Hematopoietic multipotent progenitor cell (in vitro differentiated cells): ENCODE measurements at regions not wholly inside any gene's neighbourhood (a gene's known extent, or its start where the extent isn't known, plus 50 kb on each side); places are given as distances from the start of the nearest gene placed in this dataset.
A peak's percentile ranks its signal among the peaks of the same experiment; 100 is the strongest.
"Not testable (repeated sequence)": the region's sequence is repeated elsewhere in the genome, so short reads cannot be mapped to it uniquely, and the experiment has no call there.

Experiments used
- DNase-seq, 3 donors: peaks; one replicate each; pipeline ENCODE4 v3.0.0-alpha.2; 2011 to 2015; ENCODE audit warnings: low read depth in 2 of 3, low spot score in 2 of 3

- no peak for DNase-seq
Observed at GRCh38 chr4:123624959-123625358, 228.4 kb downstream of the SPRY1 start.

DNA sequence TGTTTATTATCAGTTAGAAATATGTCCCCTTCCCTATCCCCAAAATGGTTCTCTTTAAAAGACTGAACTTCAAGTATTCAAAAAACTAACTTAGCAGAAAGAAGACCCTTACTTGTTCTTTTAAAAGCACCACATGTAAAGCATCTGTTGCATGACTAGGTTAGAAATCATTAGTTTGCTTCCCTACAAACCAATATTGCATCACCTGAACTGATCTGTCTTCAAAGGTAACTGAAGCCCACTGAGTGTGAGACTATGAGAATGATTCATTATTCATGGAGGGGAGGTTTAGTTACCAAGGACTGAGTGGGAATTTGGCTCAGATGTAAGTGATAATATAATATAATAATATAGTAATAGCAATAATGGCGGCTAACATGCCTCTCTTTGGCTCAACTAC, 231.7 kb downstream of the SPRY1 start:
- DNase-seq = no peak

- peak in 1 of 3 donors; percentile 21 for DNase-seq
Observed at GRCh38 chr4:123631786-123632692, 235.4 kb downstream of the SPRY1 start.

DNA sequence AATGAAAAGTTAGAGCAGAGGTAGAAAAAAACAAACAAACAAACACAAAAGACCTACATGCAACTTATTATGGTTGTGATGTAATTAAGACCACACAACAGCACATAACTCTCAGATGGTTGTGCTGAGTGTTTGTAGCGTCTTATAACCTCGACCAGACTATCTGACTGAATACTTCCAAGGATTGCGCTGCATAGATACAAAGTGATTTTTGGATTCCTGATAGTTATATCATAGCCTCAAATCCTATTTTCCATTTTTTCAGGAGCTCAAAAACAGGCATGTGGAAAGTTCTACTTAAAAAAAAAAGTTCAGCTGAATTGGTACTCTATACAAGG, 236.1 kb downstream of the SPRY1 start:
- no peak for DNase-seq

DNA sequence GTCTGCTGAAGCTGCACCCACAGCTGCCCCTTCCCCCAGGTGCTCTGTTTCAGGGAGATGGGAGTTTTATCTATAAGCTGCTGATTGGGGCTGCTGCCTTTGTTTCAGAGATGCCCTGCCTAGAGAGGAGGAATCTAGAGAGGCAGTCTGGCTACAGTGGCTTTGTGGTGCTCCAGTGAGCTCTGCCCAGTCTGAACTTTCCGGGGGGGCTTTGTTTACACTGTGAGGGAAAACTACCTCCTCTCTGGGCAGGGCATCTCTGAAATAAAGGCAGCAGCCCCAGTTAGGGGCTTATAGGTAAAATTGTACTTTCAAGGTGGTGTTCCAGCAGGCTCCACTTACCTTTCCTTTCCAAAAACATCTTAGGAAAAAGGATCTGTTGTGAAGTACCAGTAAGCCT, 242.2 kb downstream of the SPRY1 start:
- no peak for DNase-seq

- no peak for DNase-seq
Observed at GRCh38 chr4:123640271-123640670, 243.7 kb downstream of the SPRY1 start.

GRCh38 chr4:123640824-123641223, 244.2 kb downstream of the SPRY1 start:
- DNase-seq = no peak

- no peak for DNase-seq
Observed at GRCh38 chr4:123643691-123644090, 247.1 kb downstream of the SPRY1 start.

DNA sequence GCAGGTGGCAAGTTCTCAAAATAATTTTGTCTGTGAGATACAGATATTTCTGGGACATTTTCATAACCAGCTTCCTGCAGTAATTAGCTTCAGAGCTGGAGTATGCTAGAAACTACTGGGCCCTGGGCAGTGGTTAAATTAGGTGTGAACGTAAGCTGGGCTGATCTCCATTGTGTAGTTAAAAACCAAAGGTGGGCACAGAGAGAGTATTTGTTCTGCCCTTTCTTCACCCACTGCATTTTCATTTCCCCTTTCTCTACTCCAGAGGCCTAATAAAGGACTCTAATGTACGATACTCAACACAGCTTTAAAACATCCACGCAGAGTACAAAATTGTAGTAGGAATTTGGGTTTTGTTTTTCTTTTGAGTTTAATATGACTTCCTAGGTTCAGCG, 252.7 kb downstream of the SPRY1 start:
- no peak for DNase-seq

DNA sequence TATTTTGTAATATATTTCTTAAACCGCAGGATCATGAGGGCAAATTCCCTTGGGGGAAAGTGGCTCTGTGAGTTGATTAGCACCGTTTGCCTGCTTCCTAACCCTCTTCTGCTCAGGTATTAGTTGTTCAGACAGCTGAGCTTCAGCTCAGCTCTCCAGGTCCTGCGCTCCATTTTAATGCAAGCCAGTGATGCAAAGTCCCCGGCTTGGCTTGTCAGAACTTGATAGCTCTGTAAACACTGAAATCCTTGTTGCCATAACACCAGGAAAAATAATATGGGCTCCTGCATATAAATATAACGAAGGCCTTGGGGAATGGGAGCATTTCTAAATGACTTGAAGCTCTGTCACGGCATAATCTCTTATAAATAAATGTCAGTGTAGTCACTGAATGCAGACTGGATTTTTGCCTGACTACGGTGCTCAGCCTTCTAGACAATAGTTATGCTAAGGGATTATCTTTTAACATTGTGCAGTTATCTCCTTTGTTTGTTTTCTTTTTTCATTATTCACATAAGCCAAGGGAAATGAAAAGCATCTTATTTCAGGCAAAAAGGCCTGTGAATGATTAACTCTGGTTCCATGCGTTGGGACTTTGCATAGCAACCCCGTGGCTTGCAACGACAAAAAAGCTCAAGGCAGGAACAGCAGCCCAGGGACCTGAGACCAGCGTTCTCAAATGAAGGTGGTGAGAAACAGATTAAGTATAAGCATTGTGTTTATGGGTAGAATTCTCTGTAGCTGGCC, 253.2 kb downstream of the SPRY1 start:
- no peak for DNase-seq

DNA sequence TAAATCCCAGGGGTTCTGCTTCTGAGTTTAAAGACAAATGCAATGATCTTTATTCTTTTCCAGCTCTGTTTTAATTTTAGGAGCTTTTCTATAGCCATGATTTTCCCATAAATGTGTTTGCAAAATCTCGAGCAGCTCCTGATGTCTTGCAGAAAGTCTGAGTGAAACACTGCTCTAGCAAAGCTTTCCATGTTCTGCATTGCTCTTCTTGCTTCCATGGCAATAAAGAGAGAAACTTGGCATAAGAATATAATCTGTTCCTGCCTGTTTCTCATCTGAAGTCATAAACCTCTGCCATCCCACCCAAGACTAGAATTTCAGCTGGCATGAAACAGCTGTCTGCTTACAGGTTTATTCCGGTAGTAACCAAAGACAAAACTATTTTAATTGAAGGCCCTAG, 254.5 kb downstream of the SPRY1 start:
- DNase-seq = no peak

DNA sequence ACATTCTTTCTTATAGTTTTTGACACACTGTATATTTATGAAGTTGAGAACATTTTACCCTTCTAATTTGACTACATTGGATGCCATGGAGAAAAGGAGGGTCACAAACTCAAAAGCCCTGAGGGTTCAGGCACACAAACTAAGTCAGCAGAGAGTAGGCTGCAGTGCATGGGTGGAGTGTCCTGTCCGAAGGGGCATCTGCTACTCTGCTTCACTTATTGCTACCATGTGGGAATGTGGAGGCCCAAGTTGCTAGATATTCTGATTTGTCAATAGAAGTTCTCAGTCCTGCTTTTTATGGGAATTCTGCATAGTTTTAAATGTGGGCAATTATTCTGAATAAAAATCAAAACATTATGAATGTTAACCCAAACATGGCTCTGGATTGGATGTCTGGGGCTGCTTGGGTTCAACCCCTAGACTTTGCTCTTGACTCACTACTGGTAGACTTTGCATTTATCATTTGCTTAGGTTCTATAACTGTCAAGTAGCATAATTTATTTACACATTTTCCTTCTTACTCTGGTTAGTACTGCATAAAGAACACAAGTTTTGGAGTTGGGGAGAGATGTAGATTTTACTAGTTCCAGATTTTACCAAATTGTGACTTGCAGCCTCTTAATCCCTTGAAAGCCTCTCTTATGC, 255.1 kb downstream of the SPRY1 start:
- no peak for DNase-seq

- DNase-seq = no peak
Observed at GRCh38 chr4:123652476-123652875, 255.9 kb downstream of the SPRY1 start.

- no peak for DNase-seq
Observed at GRCh38 chr4:123653236-123653635, 256.6 kb downstream of the SPRY1 start.

- not testable (repeated sequence) for DNase-seq
Observed at GRCh38 chr4:123656746-123657294, 260.2 kb downstream of the SPRY1 start.

GRCh38 chr4:123657606-123658005, 261.0 kb downstream of the SPRY1 start:
- peak in 1 of 3 donors; percentile 8 for DNase-seq

DNA sequence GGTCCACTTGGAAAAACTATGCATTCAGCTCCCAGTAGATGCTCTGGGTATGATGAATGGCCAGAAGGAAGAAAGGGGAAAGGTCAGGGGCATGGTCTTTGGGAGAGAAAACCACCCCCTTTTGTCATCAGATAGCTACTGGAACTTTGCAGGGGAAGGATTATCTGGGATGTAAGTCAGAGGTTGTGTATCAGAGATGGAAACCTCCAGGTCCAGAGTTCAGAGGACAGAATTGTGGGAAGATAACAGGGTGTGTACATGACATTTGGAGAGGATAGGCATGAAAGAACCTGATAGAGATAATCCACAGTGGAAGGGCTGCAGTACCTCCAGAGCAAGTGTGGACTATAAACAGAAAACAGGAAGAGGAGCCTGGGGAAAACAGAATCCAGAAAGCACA, 262.7 kb downstream of the SPRY1 start:
- no peak for DNase-seq

DNA sequence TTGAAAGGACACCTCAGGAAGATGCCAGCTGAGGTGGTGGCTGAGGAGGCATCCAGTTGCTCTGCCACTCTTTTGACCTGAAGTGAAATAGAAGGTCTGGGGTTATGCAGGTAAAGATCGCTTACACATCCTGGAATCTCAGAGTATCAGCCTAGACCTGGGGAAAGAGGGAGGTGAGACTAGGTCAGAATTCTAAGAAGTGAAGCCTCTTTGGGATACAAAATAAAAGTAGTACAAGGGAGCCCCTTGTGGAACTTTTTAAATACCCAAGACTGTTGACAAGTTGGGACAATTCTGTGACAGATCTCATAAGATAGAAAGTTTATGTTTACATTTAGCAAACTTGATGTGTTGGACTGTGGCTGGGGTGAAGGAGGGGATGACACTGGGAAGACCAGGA, 263.1 kb downstream of the SPRY1 start:
- DNase-seq = peak in 2 of 3 donors; percentile 24 to 66

DNA sequence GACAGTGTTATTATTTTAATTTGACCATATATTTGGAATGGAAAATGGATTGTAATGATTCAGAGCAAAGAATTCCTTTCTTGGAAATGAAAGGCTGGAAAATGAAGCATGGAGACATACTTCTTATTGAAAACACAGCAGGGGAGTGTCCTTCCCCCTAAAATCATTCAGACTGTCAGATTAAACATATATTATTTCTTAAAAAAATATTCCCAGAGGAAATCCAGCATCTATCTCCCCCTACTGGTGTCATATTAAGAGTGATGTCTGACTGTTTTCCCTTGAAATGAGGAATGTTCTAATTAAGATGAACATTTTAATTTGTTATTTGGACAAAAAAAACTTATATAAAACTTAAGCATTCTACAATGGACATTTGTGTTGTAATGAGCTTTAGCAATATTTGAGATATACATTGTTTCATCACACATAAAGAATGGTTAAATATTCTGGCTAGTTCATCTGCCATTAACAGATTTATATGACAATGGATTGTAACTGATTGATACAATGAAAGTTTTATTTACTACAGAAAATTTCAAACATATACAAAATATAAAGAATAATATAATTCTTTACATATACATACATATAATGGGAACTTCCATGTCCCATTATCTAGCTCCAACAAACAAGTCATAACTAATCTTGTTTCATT, 264.6 kb downstream of the SPRY1 start:
- peak in 2 of 3 donors; percentile 10 to 19 for DNase-seq

DNA sequence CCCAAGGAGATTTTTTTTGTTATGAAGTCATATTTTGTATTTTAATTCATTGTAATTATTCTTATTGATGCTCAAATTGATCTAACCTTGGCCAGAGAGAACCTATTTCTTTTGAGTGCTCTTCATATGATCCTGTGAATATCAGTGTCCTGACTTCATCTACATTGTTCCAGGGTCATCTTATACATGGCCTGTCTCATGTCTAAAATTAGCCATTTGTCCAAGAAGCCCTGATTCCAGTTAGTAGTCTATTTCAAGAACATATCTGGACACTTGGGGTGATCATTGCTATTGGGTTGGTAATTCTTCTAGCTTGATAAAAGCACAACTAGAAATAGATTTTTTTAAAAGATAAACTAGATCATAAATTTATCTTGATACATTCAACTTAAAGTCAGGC, 266.2 kb downstream of the SPRY1 start:
- DNase-seq = no peak

- no peak for DNase-seq
Observed at GRCh38 chr4:123666486-123666885, 269.9 kb downstream of the SPRY1 start.
